ENCODE measurements at regions not wholly inside any gene's neighbourhood (a gene's known extent, or its start where the extent isn't known, plus 50 kb on each side); places are given as distances from the start of the nearest gene placed in this dataset.

DNA sequence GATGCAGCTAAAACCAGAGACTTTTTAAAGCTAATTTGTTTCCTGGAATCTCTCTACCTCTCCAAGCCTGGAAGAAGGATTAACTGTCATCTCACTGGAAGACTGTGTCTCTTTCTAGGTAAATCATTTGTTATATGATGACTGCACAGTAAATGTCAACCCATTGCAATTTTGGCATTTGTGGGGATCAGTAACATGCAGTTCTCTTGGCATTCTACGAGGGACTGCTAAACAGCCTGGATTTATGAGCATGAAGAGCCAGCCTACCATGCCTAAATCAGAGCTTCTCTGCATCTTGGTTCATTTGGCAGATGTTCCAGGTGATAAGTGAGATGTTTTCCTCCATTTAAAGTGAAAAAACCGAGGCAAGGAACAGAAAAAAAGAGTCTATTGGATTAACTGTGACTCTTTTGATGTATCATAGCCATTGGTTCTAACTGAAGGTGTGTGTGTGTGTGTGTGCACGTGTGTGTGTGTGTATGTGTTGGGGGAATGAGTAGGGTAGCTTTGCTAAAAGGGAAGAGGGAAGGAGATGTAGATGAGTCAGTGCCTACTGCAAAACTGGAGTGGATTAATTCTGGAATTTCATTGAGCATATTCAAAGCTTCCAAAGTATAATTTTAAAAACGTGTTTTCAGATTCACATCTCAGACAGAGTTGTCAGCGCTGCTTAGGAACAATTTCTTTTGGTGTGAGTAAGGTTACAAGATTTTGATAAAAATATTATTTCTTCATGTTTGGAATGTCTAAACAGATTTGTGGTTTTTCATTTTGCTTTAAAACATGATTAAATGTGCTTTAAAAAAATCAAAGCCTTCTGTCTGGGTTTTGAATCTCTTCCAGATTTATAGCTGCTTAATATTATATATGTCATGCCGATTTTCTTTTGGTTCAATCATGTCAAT lies 123.2 kb upstream of the LNX1 start:
- in situ Hi-C loops (cut with MboI; ENCODE audit: low sequenced_read_pairs, unreplicated experiment) = loop anchor here (25.0 kb wide), 1 partner anchor 498 kb away; no protein-coding TSS in a partner anchor
- TF ChIP-seq, protein P1, sequence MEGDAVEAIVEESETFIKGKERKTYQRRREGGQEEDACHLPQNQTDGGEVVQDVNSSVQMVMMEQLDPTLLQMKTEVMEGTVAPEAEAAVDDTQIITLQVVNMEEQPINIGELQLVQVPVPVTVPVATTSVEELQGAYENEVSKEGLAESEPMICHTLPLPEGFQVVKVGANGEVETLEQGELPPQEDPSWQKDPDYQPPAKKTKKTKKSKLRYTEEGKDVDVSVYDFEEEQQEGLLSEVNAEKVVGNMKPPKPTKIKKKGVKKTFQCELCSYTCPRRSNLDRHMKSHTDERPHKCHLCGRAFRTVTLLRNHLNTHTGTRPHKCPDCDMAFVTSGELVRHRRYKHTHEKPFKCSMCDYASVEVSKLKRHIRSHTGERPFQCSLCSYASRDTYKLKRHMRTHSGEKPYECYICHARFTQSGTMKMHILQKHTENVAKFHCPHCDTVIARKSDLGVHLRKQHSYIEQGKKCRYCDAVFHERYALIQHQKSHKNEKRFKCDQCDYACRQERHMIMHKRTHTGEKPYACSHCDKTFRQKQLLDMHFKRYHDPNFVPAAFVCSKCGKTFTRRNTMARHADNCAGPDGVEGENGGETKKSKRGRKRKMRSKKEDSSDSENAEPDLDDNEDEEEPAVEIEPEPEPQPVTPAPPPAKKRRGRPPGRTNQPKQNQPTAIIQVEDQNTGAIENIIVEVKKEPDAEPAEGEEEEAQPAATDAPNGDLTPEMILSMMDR (IDR thresholded peaks at IDR 0.05; ENCODE audit: borderline replicate concordance, control extremely low read depth, extremely low read depth, insufficient read depth, missing control alignments) = no peak
- DNase-seq (ENCODE audit: low spot score) = no peak

DNA sequence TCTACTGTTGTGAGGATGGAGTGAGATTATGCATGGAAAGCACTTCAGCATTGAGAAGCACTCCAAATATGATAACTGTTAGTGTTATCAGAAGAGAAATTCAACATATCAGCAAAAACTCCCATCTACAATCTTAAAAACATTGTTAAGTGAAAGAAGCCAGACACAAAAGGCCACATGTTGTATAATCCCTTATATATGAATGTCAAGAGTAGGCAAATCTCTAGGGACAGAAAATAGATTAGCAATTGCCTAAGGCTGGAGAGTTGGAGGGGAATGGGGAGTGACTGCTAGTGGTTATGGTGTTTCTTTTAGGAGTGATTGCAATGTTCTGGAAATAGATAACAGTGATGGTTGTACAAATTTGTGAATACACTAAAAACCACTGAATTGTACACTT lies 122.5 kb upstream of the LNX1 start:
- in situ Hi-C loops (cut with MboI; ENCODE audit: low sequenced_read_pairs, unreplicated experiment) = loop anchor here (25.0 kb wide), 1 partner anchor 499 kb away; no protein-coding TSS in a partner anchor
- no peak for DNase-seq (ENCODE audit: low spot score)
- TF ChIP-seq, protein P1 (IDR thresholded peaks at IDR 0.05; ENCODE audit: borderline replicate concordance, control extremely low read depth, extremely low read depth, insufficient read depth, missing control alignments) = no peak

DNA sequence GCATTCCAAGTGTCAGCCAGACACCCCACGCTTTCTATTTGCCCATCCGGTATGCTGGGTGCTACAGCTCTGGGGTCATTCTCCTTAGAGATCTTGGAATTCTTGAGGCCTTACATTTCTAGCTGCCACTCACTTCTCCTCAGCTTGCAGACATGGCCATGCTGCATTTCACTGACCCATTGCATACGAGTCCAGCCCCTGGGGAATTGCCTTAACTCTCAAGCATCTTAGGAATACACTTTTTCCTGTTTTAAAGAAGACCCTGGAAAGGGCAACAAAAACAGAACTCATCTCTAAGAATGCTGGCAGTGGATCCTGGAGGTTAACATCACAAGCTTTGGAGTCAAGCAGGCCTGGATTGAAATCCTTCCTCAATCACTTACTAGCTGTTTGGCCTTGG lies 122.0 kb upstream of the LNX1 start:
- no peak for DNase-seq (ENCODE audit: low spot score)
- TF ChIP-seq, protein P1 (IDR thresholded peaks at IDR 0.05; ENCODE audit: borderline replicate concordance, control extremely low read depth, extremely low read depth, insufficient read depth, missing control alignments) = no peak
- in situ Hi-C loops (cut with MboI; ENCODE audit: low sequenced_read_pairs, unreplicated experiment) = loop anchor here (25.0 kb wide), 1 partner anchor 499 kb away; no protein-coding TSS in a partner anchor

DNA sequence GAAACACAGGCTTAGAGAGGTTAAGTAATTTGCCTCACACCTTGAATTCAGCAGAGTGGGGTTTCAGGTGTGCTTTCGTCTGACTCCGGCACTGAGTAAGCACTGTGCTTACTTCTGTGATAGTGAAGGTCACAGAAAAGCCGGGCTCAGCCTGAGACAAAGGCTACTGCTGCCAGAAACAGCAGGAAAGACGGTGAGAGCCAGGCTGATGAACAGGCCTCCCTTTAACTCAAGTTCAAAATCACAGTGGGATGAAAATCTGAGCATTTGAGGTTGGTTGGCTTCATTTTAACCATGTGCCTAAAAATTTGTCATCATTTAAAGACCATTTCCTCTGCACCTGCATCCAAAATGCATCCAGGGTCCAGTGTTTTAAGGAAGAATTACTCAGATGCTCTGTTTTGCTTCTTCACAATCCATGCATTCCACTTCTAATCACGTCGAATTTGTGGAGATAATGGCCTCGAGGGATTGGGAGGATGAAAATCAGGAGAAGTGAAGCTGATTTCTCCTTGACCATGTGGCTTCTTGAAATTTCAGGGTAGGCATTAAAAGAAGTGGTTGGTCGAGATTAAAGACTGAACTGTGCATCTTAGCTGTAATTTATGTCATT lies 121.2 kb upstream of the LNX1 start:
- in situ Hi-C loops (cut with MboI; ENCODE audit: low sequenced_read_pairs, unreplicated experiment) = loop anchor here (25.0 kb wide), 1 partner anchor 500 kb away; no protein-coding TSS in a partner anchor
- TF ChIP-seq, protein P1 (IDR thresholded peaks at IDR 0.05; ENCODE audit: borderline replicate concordance, control extremely low read depth, extremely low read depth, insufficient read depth, missing control alignments) = no peak
- no peak for DNase-seq (ENCODE audit: low spot score)

DNA sequence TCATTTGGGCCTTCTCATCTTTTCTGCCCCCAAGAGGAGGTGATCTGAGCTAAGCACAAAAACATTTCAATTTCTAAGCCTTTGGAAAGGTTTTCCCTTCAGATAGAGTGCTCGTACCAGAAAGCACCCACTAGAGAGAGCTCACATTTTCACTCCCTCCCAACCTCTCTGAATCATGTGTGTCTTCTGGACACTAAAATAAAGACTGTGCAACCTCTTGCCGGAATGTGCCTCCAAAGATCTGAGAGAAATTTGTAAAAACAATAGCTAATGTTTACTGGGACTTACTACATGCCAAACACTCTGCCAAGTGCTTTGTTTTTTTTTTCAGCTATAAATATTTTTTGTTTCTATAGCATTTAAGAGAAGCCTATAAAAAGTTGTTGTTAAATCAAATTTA lies 120.6 kb upstream of the LNX1 start:
- in situ Hi-C loops (cut with MboI; ENCODE audit: low sequenced_read_pairs, unreplicated experiment) = loop anchor here (25.0 kb wide), 1 partner anchor 500 kb away; no protein-coding TSS in a partner anchor
- TF ChIP-seq, protein P1 (IDR thresholded peaks at IDR 0.05; ENCODE audit: borderline replicate concordance, control extremely low read depth, extremely low read depth, insufficient read depth, missing control alignments) = no peak
- DNase-seq (ENCODE audit: low spot score) = no peak

DNA sequence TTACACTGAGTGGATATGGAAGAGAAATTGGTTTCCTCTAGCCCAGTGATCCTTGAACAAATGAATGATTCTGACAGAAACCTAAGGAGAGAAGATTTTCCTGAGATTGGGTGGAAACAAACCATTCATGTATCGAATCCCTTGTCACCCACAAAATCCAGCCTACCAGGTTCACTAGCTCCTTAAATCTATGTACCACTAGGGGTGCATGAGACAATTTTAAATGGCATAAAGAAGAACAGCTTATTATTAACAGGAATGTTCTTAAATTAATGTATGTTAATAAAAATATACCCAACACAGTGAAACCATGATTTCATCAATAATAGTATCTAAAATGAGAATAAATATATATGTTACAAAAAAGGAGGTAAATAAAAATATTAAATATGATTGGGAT lies 118.4 kb upstream of the LNX1 start:
- TF ChIP-seq, protein P1 (IDR thresholded peaks at IDR 0.05; ENCODE audit: borderline replicate concordance, control extremely low read depth, extremely low read depth, insufficient read depth, missing control alignments) = no peak
- DNase-seq (ENCODE audit: low spot score) = no peak
- in situ Hi-C loops (cut with MboI; ENCODE audit: low sequenced_read_pairs, unreplicated experiment) = loop anchor here (25.0 kb wide), 1 partner anchor 503 kb away; no protein-coding TSS in a partner anchor

Data from GM13976 (cell line).